Esophagus muscularis mucosa (tissue), 4 donors: ENCODE measurements at regions not wholly inside any gene's neighbourhood (a gene's known extent, or its start where the extent isn't known, plus 50 kb on each side); places are given as distances from the start of the nearest gene placed in this dataset.

ENCODE experiments used
- DNase-seq: peaks from one replicate; pipeline ENCODE4 v3.0.0-alpha.2; 2017; ENCODE audit errors: extremely low spot score
- H3K27ac ChIP-seq, 4 donors: fragments of 200-600 bp; sonication (generic); replicated peaks in 1 of 4; 1 replicate in 3 of 4; 2 replicates in 1 of 4; pipeline ENCODE4 v1.5.1; 2016 to 2019; ENCODE audit warnings: mild to moderate bottlenecking in 1 of 4
- H3K27me3 ChIP-seq, 4 donors: fragments of 200-600 bp; sonication (generic); one replicate each; pipeline versions ENCODE4 v1.5.1 to v1.6.0; 2016 to 2019
- H3K36me3 ChIP-seq, 4 donors: fragments of 200-600 bp; sonication (generic); one replicate each; pipeline ENCODE4 v1.5.1; 2016 to 2019
- H3K4me1 ChIP-seq, 4 donors: fragments of 200-600 bp; sonication (generic); one replicate each; pipeline ENCODE4 v1.5.1; 2016 to 2019
- H3K4me3 ChIP-seq, 4 donors: fragments of 200-600 bp; sonication (generic); 1 replicate in 2 of 4; 2 replicates in 2 of 4; pipeline ENCODE4 v1.5.1; 2016 to 2019; ENCODE audit warnings: mild to moderate bottlenecking in 4 of 4, moderate library complexity in 1 of 4
- H3K9me3 ChIP-seq, 4 donors: fragments of 200-600 bp; sonication (generic); 1 replicate in 3 of 4; 2 replicates in 1 of 4; pipeline ENCODE4 v1.5.1; 2016 to 2019
- CTCF ChIP-seq, 3 experiments: fragments of 200-600 bp in 2 of 3; fragments of 450-650 bp in 1 of 3; sonication (generic) in 2 of 3; IDR thresholded peaks; one replicate each; pipeline ENCODE4 v1.5.1; 2017 to 2019; ENCODE audit warnings: antibody characterized with exemption in 3 of 3, mild to moderate bottlenecking in 2 of 3, moderate library complexity in 1 of 3
- EP300 ChIP-seq: sonication (generic); formaldehyde crosslinking; IDR thresholded peaks from one replicate; pipeline ENCODE4 v1.6.1; 2017; ENCODE audit warnings: antibody characterized with exemption
- POLR2A ChIP-seq: fragments of 450-650 bp; IDR thresholded peaks from one replicate; pipeline ENCODE4 v1.6.1; 2017; ENCODE audit warnings: antibody characterized with exemption, moderate library complexity, mild to moderate bottlenecking, low read depth
- POLR2AphosphoS5 ChIP-seq, 2 donors: sonication (generic); formaldehyde crosslinking; IDR thresholded peaks; one replicate each; pipeline ENCODE4 v1.6.1; 2017; ENCODE audit warnings: antibody characterized with exemption in 2 of 2
- WGBS: methylation state at CpG from one replicate; pipeline ENCODE4 v1.1.5; 2018; 5-methylcytosine and 5-hydroxymethylcytosine counted together
- intact Hi-C: fragments of 100-400 bp; cut with DNase I; formaldehyde crosslinking; loops from one replicate; pipeline ENCODE4 v1.15.1; 2023

- DNase-seq: no peak
- Histone ChIP-seq H3K4me3 (no peak overlapping the region), H3K4me1 (no peaks in the 10 kb centered on the region), H3K27me3 (no peaks in the 10 kb centered on the region), H3K9me3 (no peaks in the 10 kb centered on the region), H3K36me3 (no peaks in the 10 kb centered on the region), H3K27ac (no peak overlapping the region)
- intact Hi-C loops: no loop called here
- WGBS: 36% methylated on average over 1 of the region's 1 CpG
- TF ChIP-seq CTCF (IDR thresholded peaks at IDR 0.05) (no peak), POLR2AphosphoS5 (IDR thresholded peaks at IDR 0.05) (no peak), EP300 (no peak), POLR2A (no peak)
Measured at GRCh38 chrX:42846741-42847140, 68.8 kb upstream of the PPP1R2C start.

GRCh38 chrX:42855259-42855658, 77.3 kb upstream of the PPP1R2C start:
- intact Hi-C loops: no loop called here
- H3K27me3 ChIP-seq: no peaks in the 10 kb centered on the region

GRCh38 chrX:42857766-42858165, 79.8 kb upstream of the PPP1R2C start:
- no peak for DNase-seq
- H3K27ac ChIP-seq: no peak overlapping the region
- TF ChIP-seq POLR2AphosphoS5 (IDR thresholded peaks at IDR 0.05) (no peak), EP300 (no peak), POLR2A (no peak), CTCF (IDR thresholded peaks at IDR 0.05) (no peak)
- intact Hi-C loops: no loop called here
- H3K4me3 ChIP-seq: no peak overlapping the region
- no peaks in the 10 kb centered on the region for H3K4me1 ChIP-seq
- no peaks in the 10 kb centered on the region for H3K36me3 ChIP-seq
- 22% methylated on average over 1 of the region's 1 CpG for WGBS
- H3K27me3 ChIP-seq: no peaks in the 10 kb centered on the region
- H3K9me3 ChIP-seq: no peaks in the 10 kb centered on the region

More at GRCh38 chrX:42855259-42855658, 77.3 kb upstream of the PPP1R2C start:
- H3K4me1 ChIP-seq: no peaks in the 10 kb centered on the region
- no peaks in the 10 kb centered on the region for H3K36me3 ChIP-seq
- no peak overlapping the region for H3K27ac ChIP-seq
- H3K4me3 ChIP-seq: no peak overlapping the region
- DNase-seq: no peak
- TF ChIP-seq POLR2A: no peak
- TF ChIP-seq CTCF (IDR thresholded peaks at IDR 0.05): no peak
- no peak for TF ChIP-seq POLR2AphosphoS5 (IDR thresholded peaks at IDR 0.05)
- no peak for TF ChIP-seq EP300
- H3K9me3 ChIP-seq: no peaks in the 10 kb centered on the region
- WGBS: 68% methylated on average over 2 of the region's 2 CpGs

- H3K27me3 ChIP-seq: no peaks in the 10 kb centered on the region
- H3K4me3 ChIP-seq: no peak overlapping the region
- intact Hi-C loops: no loop called here
- no peaks in the 10 kb centered on the region for H3K36me3 ChIP-seq
- H3K4me1 ChIP-seq: no peaks in the 10 kb centered on the region
- 95% methylated on average over 3 of the region's 3 CpGs for WGBS
- H3K27ac ChIP-seq: no peak overlapping the region
- DNase-seq: no peak
- H3K9me3 ChIP-seq: no peaks in the 10 kb centered on the region
- TF ChIP-seq POLR2AphosphoS5 (IDR thresholded peaks at IDR 0.05) (no peak), EP300 (no peak), CTCF (IDR thresholded peaks at IDR 0.05) (no peak), POLR2A (no peak)
Measured at GRCh38 chrX:42869011-42869410, 91.0 kb upstream of the PPP1R2C start.

- no peak overlapping the region for H3K27ac ChIP-seq
- H3K9me3 ChIP-seq: no peaks in the 10 kb centered on the region
- DNase-seq: no peak
- intact Hi-C loops: no loop called here
- H3K36me3 ChIP-seq: no peaks in the 10 kb centered on the region
- WGBS: 58% methylated on average over 4 of the region's 4 CpGs
- no peaks in the 10 kb centered on the region for H3K27me3 ChIP-seq
- H3K4me1 ChIP-seq: no peaks in the 10 kb centered on the region
- TF ChIP-seq POLR2A: no peak
- no peak overlapping the region for H3K4me3 ChIP-seq
Measured at GRCh38 chrX:42869659-42870476, 91.9 kb upstream of the PPP1R2C start.
